ENCODE measurements at regions not wholly inside any gene's neighbourhood (a gene's known extent, or its start where the extent isn't known, plus 50 kb on each side); places are given as distances from the start of the nearest gene placed in this dataset.

DNA sequence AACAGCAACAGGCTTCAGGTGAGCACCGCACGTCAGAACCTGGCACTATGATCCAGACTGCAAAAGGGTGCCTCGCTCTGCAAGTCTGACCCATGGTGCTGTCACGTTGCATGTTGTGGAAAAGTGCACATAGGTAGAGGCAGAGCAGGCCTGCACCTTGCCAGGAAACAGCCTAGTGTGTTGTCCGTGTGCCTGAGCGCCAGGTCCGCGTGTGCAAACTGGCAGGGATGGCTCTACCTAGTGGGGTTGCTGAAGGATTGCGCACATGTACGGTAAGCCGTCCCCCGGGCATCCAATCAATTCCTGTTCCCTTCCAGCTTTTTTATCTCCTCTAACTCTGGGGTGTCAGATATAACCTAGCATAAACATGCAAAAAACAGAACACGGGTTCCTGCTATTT lies 219.5 kb downstream of the NXNL2 start:
- no TSS peak for BruUV-seq (replicated peaks)
- TF ChIP-seq, protein P1, sequence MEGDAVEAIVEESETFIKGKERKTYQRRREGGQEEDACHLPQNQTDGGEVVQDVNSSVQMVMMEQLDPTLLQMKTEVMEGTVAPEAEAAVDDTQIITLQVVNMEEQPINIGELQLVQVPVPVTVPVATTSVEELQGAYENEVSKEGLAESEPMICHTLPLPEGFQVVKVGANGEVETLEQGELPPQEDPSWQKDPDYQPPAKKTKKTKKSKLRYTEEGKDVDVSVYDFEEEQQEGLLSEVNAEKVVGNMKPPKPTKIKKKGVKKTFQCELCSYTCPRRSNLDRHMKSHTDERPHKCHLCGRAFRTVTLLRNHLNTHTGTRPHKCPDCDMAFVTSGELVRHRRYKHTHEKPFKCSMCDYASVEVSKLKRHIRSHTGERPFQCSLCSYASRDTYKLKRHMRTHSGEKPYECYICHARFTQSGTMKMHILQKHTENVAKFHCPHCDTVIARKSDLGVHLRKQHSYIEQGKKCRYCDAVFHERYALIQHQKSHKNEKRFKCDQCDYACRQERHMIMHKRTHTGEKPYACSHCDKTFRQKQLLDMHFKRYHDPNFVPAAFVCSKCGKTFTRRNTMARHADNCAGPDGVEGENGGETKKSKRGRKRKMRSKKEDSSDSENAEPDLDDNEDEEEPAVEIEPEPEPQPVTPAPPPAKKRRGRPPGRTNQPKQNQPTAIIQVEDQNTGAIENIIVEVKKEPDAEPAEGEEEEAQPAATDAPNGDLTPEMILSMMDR (IDR thresholded peaks at IDR 0.05; ENCODE audit: unreplicated experiment): no peak
- Mint-ChIP-seq H3K4me3 (ENCODE audit: low read depth, unreplicated experiment) (no peak overlapping the region), H3K27ac (ENCODE audit: unreplicated experiment) (no peak overlapping the region), H3K9me3 (ENCODE audit: low read depth, unreplicated experiment) (peaks cover under 1% of the 10 kb centered on the region), H3K4me1 (ENCODE audit: low read depth, unreplicated experiment) (no peaks in the 10 kb centered on the region), H3K27me3 (ENCODE audit: unreplicated experiment) (no peaks in the 10 kb centered on the region), H3K36me3 (ENCODE audit: insufficient read depth, unreplicated experiment) (no peaks in the 10 kb centered on the region)
- CTCF ChIA-PET: no interaction called here
- DNase-seq: no peak
- intact Hi-C loops (cut with micrococcal nuclease; ENCODE audit: unreplicated experiment): no loop called here

DNA sequence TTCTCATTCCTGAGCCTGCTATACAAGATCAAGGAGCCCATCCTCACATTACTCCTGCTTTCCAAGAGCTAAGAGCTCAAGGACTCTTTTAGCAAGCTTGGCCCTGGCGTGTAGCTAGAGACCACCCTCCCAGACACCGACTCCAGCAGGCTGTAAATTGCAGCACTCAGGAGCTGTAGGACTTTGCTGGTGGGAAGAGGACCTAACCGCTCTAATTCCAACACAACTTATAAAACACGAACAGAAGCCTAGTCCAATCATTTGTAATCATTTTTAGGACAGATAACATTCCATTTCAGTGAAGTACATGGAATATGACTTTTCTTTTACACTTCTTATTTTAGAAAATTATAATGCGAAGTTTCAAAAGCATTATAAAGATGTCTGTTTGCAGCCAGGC lies 219.9 kb downstream of the NXNL2 start:
- Mint-ChIP-seq H3K27me3 (ENCODE audit: unreplicated experiment) (no peaks in the 10 kb centered on the region), H3K36me3 (ENCODE audit: insufficient read depth, unreplicated experiment) (no peaks in the 10 kb centered on the region), H3K4me1 (ENCODE audit: low read depth, unreplicated experiment) (no peaks in the 10 kb centered on the region), H3K4me3 (ENCODE audit: low read depth, unreplicated experiment) (no peak overlapping the region), H3K9me3 (ENCODE audit: low read depth, unreplicated experiment) (no peaks in the 10 kb centered on the region), H3K27ac (ENCODE audit: unreplicated experiment) (no peak overlapping the region)
- CTCF ChIA-PET: no interaction called here
- TF ChIP-seq, protein P1 (IDR thresholded peaks at IDR 0.05; ENCODE audit: unreplicated experiment): no peak
- DNase-seq: no peak
- intact Hi-C loops (cut with micrococcal nuclease; ENCODE audit: unreplicated experiment): no loop called here
- BruUV-seq (replicated peaks): no TSS peak

DNA sequence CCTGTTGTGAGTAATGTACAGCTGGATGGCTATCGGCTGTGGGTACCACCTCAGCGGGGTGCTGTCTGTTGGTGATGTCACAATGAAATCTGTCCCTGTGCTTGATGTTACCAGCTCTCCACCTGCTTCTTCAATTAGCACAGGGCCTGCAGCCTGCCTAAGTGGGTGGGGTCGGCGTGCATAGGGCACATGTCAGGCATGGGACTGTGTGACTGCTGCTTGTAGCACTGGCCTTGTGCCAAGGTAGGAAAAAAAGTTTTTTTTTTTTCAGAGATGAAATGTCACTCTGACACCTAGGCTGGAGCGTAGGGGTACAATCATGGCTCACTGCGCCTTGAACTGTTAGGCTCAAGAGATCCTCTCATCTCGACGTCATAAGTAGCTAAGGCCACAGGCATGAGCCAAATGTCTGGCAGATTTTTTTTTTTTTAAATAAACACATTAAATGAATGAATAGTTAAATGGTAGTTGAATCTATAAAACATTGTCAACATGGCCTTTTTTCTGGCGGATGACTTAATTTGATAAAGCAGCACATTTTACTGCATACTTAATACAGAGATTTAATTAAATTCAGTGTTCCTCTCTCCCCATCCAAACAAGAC lies 222.5 kb downstream of the NXNL2 start:
- CTCF ChIA-PET: no interaction called here
- no TSS peak for BruUV-seq (replicated peaks)
- DNase-seq: no peak
- H3K4me1 Mint-ChIP-seq (ENCODE audit: low read depth, unreplicated experiment): no peaks in the 10 kb centered on the region
- H3K9me3 Mint-ChIP-seq (ENCODE audit: low read depth, unreplicated experiment): no peaks in the 10 kb centered on the region
- intact Hi-C loops (cut with micrococcal nuclease; ENCODE audit: unreplicated experiment): no loop called here
- H3K4me3 Mint-ChIP-seq (ENCODE audit: low read depth, unreplicated experiment): no peak overlapping the region
- no peaks in the 10 kb centered on the region for H3K27me3 Mint-ChIP-seq (ENCODE audit: unreplicated experiment)
- H3K36me3 Mint-ChIP-seq (ENCODE audit: insufficient read depth, unreplicated experiment): no peaks in the 10 kb centered on the region
- TF ChIP-seq, protein P1 (IDR thresholded peaks at IDR 0.05; ENCODE audit: unreplicated experiment): no peak
- H3K27ac Mint-ChIP-seq (ENCODE audit: unreplicated experiment): no peak overlapping the region

DNA sequence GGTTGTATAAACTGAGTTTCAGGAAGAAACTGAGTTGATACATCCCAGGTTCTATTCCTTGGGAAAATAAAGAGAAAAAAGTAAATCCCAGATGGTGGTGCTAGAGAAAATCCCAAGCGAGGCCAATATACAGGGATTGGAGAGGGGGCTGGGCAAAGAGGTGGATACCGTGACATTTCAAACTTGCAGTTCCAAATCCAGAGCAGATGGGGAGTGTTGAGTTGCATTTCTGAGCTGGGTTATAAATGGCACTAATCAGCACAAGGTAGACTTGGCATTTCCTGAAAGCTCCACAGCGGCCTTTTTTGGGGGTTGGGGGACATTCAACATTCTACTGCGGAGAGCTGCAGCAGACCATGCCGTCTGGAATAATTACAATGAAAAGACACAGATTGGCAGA lies 224.4 kb downstream of the NXNL2 start:
- Mint-ChIP-seq H3K27ac (ENCODE audit: unreplicated experiment) (no peak overlapping the region), H3K4me3 (ENCODE audit: low read depth, unreplicated experiment) (no peak overlapping the region), H3K9me3 (ENCODE audit: low read depth, unreplicated experiment) (no peaks in the 10 kb centered on the region), H3K36me3 (ENCODE audit: insufficient read depth, unreplicated experiment) (no peaks in the 10 kb centered on the region), H3K27me3 (ENCODE audit: unreplicated experiment) (no peaks in the 10 kb centered on the region), H3K4me1 (ENCODE audit: low read depth, unreplicated experiment) (no peaks in the 10 kb centered on the region)
- no TSS peak for BruUV-seq (replicated peaks)
- CTCF ChIA-PET: no interaction called here
- TF ChIP-seq, protein P1 (IDR thresholded peaks at IDR 0.05; ENCODE audit: unreplicated experiment): no peak
- no peak for DNase-seq
- intact Hi-C loops (cut with micrococcal nuclease; ENCODE audit: unreplicated experiment): no loop called here

Data from Calu3 (cell line).